GM21786 (cell line): ENCODE measurements at regions not wholly inside any gene's neighbourhood (a gene's known extent, or its start where the extent isn't known, plus 50 kb on each side); places are given as distances from the start of the nearest gene placed in this dataset.
A peak's percentile ranks its signal among the peaks of the same experiment; 100 is the strongest.
"Not testable (repeated sequence)": the region's sequence is repeated elsewhere in the genome, so short reads cannot be mapped to it uniquely, and the experiment has no call there.

Experiments used
- ATAC-seq: cut with Tn5 transposase; IDR thresholded peaks from one replicate; pipeline ENCODE4 v1.9.1; 2021; ENCODE audit not compliant: unreplicated experiment

DNA sequence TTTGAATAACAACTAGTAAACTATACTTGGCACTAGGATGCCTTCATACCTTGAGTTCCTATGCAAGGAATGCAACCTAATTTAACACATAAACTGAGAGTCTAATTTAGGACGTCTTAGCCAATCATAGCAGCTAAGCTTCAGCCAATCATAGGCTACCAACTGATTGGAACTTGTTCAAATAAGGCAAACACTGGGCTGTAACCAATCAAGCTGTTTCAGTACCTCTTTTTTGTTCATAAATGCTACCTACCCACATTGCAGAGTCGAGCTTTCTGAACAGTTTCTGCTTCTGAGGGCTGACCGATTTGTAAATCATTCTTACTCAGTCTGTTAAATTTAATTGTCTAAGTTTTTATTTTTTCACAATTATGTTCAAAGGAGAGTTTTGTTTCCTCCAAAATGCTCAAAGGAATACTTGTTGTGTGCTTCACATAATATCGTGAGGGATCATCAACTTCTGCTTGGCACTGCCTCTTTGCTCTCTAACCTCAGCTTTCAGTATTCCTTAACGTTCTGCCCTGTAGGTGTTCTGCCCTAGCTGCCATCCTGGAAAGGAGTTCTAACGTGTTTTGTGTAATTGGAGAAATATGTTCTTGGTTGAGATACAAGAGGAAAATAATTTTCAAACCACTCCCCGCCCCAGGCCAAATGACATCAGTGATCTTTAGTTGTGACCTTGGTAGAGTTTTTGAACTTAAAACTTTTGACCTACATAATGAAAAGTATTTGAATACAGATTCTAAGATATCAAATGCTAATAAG lies 380.4 kb upstream of the MIS18BP1 start:
- no peak for ATAC-seq

DNA sequence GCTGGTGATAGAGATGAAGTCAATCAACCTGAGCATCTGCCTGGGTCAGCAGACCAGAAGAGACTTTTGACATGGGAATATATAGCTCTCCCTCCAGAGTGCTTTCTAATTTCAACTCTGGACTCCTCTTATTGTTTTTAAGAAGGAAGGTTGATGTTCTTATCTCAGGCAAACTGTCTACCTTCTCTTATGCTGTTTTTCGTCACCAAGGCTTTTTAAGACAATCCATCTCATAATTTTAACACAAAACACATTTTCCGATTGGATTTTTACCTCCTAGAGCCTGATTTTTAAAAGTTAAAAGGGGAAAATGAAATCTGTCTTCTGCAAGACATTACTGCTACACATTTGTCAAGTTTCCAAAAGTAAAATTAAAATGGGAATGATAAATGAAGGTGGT lies 368.7 kb upstream of the MIS18BP1 start:
- no peak for ATAC-seq

DNA sequence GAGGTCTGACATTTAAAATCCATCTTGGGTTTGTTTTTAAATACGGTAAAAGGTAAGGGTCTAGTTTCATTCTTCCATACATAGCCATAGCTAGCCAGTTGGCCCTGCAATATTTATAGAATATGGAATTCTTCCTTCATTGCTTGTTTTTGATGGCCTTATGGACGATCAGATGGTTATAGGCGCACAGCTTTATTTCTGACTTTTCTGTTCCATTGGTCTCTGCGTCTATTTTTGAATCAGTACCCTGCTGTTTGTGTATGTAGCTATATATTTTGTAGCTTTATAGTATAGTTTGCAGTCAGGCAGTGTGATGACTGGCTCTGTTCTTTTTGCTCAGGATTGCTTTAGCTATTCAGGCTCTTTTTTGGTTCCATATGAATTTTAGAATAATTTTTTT lies 366.8 kb upstream of the MIS18BP1 start:
- no peak for ATAC-seq

DNA sequence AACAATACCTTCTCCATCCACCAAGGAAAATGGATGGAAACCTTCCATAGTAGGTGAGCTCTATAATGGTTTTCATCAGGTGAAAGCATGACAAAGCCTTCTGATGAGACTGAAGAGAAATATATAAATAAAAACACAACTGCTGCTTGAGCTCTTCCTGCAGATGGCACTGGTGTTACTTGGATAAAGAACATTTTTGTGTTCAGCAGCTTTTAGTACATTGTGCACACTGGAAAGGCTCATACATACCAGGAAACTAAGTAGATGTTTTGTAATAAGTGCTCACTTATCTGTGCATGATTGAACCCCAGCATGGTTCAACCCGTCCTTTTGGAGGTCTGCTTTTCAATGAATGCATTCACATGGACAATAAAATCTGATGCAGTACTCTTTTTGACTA lies 357.3 kb upstream of the MIS18BP1 start:
- ATAC-seq, result no peak

DNA sequence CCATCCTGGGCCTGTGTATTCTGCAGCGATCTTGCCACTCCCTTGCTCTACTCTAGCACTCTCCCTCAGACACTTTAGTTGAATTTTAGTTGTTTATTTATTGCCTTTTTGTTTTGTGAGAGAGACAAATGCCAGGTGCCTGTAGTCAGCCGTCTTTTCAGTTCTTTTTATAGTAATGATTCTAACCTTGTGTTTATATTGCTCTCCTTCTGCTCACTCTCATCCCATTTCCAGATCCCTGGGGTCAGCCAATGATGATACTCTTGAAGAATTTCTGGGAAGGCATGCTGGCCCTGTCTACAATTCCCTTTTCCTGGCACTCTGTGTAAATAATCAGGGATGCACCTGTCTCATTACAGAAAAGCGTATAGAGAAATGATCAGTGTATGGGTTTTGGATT lies 334.1 kb upstream of the MIS18BP1 start:
- ATAC-seq, result no peak

DNA sequence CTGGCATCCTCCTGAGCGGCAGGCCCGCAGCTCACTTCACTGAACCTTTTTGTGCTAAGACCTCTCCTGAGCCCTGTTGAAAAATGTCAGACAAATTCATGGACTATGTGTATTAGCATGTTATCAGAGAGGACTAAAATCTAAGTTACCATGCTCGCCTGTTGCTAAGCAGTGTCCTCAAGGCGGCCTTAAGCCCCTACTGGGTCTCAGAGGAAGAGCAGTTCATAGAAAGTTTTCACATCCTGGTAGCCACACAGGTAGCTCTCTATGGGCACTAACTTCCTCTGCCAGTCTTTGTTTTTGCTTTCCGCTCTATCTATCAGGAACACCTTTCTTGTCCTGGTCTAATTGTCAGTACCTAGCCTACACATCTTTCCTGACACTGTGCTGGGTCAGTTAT lies 306.6 kb upstream of the MIS18BP1 start:
- ATAC-seq, result no peak

DNA sequence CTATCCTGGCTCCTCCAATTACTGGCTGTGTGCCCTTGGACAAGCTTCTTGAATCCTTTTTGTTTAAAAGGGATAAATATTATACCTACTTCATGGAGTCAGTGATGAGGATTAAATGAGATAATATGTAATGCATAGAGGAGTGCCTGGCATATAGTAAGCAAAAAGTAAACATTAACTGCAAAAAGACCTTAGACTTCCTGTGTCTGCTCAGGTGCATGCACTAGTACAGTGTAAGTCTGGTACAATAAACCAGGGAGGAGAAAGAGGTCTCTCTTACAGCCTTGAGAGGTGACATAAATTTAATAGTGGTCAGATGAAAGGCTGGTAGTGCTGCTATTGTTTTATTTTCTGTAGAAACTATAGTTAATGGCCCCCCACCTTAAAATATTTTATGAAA lies 305.2 kb upstream of the MIS18BP1 start:
- no peak for ATAC-seq

DNA sequence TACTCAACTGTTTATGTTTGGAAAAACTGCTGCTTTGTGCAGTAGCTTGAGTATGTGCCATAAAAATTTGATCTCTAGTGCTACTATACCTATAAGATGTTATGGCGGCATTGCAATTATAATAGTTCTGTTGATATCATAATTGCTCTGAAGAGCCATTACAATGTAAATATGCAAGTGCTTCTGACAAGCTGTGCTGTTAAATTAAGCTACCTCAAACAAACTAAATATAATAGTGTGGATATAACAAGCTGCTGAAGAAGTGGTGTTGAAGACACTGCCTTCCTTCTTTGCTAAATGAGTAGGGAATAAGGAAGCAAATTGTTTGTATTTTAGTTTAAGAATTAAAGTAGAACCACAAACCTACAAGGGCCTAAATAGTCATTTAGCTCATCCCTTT lies 301.0 kb upstream of the MIS18BP1 start:
- ATAC-seq, result no peak

DNA sequence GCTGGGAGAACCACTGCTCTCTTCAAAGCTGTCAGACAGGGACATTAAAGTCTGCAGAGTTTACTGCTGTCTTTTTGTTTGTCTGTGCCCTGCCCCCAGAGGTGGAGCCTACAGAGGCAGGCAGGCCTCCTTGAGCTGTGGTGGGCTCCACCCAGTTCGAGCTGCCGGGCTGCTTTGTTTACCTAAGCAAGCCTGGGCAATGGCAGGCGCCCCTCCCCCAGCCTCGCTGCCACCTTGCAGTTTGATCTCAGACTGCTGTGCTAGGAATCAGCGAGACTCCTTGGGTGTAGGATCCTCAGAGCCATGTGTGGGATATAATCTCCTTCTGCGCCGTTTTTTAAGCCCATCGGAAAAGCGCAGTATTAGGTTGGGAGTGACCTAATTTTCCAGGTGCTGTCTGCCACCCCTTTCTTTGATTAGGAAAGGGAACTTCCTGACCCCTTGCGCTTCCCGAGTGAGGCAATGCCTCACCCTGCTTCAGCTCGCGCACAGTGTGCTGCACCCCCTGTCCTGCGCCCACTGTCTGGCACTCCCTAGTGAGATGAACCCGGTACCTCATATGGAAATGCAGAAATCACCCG lies 298.3 kb upstream of the MIS18BP1 start:
- ATAC-seq, result not testable (repeated sequence)

DNA sequence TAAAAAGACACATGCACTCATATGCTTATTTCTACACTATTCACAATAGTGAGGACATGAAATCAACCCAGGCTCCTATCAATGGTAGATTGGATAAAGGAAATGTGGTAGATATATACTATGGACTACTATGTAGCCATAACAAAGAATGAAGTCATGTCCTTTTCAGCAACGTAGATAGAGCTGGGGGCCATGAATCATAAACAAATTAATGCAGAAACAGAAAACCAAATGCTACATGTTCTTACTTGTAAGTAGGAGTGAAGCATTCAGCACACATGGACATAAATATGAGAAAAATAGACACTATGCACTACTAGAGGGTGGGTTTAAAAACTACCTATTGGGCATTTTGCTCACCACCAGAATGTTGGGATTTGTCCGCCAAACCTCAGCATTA lies 278.0 kb upstream of the MIS18BP1 start:
- no peak for ATAC-seq

DNA sequence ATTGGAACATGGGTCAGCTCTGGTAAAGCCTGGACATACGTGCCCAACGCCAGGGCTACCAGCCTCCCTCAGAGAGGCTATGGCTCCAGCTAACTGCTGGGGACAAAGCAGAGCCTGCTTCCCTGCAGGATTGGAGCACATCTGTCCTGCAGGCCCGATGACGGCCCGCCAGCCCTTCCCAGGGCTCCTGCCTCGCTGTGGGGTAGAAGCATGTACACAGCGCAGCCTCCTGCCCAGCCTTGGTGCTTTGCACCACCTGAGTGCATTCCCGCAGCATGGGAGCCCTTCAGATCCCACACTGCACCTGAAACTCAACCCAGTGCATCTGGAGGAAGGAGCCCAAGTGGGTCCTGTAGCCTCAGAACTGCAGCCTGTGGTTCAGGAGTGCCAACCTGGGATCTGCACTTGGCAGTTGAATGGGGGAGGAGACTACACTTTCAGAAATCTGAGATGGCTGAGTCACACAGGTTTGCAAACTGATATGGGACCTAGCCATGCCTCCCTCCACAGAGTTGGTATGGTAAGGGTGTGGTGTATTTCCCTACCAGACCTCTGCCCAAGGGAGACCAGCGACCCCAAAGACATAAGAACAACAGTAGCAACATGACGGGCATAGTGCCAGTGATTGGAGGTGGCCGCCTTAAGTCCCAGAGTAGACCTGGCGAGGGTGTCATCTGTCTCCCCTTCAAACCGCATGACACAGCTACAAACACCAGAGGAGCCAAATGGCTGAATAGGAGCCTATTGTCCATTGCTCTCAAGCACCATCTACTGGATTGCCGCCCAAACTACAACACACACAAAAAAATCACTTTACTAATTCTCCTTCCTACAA lies 273.9 kb upstream of the MIS18BP1 start:
- peak; percentile 83 for ATAC-seq

DNA sequence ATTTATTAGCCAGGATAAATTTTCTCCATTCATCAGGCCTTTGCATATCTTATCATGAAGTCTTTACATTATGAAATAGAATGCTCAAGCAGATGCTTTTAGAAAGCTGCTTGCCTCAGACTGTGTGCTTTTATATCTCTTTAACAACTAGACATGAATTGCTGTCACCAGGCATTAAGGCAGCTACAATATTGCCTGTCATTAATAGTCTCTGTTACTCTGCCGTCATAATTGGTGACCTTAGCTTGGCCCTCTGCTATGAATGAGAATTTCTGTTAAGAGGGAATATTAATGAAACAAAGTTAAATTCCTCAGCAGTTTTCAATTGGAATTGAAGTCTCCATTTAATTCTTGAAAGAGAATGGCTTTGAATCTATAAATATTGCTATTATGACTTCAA lies 266.8 kb upstream of the MIS18BP1 start:
- no peak for ATAC-seq

DNA sequence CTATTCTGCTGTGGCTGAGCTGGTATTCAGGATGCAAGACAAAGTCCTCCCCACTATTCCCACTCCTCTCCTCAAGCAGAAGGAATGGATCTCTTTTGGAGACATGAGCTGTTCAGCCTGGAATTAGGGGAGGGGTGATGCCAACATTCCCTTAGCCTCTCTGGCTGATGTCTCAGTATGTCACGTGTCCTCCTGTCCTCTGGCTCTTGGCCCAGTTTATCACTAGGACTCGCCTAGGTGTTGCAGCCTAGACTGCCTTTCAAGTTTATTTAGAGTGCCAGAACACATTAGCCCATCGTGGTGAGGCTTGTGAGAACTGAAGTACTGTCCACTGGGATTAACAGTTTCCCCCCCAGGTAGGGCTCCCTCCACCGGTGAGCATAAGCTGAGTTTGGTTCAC lies 239.9 kb upstream of the MIS18BP1 start:
- no peak for ATAC-seq

DNA sequence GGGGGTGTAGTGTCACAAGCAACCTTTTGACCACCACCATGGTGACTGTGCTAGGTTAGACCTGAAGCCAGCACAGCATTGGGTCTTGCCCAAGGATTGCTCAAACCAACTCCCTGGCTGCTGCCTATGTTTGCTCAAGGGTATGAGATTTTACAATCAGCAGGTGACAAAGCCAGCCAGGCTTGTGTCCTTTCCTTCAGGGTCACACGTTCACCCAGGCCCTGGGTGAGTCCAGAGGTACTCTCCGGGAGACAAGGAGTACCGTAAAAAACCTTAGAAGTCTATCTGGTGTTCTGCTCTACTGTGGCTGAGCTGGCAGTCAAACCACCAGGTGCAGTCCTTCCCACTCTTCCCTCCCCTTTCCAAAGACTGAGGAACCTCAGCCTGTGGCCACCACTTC lies 238.9 kb upstream of the MIS18BP1 start:
- no peak for ATAC-seq

DNA sequence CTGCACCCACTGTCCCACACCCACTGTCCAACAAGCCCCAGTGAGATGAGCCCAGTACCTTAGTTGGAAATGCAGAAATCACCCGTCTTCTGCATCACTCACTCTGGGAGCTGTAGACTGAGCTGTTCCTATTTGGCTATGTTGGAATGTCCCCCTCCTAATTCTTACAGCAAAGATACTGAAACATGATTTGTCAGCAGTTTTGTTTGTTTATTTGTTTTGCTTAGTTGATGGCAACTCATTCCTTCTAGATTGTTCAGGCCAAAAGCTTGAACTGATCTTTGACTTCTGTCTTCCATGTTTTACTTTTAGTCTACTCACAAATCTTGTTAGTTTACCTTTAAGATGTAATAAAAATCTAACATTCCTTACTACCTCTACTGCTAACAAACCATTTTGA lies 233.6 kb upstream of the MIS18BP1 start:
- no peak for ATAC-seq

DNA sequence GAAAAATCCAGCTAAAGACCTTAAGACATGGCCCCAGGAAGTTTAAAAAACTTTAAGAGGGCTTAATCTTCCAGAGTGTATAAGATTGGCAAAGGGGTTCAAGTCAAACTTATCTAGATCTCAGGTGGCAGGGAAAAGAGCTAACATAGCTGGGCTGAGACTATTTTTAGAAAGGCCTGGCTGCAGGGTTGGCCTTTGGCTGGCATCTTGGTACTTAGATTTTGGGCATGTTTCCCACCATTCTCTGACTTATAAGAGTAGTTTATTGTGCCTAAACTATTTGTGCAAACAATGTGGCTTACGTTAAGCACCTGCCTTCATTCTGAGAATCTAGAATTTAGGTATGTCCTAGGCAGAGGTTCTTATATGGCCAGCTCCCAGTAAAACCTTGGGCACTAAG lies 214.0 kb upstream of the MIS18BP1 start:
- ATAC-seq, result no peak

DNA sequence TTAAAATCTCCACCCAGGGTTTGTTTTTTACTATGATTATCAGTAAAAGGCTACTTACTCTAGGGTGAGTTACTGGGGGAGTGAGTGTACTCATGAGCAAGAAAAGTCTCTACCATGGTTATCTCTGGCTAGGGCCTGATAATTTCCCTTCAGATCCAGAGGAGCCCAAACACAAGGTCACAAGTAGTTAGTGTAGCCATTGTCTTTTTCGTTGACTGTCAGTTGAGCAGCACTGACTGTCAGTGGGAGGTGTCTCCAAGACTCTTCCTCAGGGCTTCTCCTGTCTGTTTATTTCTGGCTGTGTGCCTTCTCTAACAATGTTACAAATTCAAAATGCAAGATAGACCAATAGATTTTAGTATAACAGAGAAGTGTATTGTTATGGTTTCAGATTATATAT lies 181.2 kb upstream of the MIS18BP1 start:
- ATAC-seq, result no peak

DNA sequence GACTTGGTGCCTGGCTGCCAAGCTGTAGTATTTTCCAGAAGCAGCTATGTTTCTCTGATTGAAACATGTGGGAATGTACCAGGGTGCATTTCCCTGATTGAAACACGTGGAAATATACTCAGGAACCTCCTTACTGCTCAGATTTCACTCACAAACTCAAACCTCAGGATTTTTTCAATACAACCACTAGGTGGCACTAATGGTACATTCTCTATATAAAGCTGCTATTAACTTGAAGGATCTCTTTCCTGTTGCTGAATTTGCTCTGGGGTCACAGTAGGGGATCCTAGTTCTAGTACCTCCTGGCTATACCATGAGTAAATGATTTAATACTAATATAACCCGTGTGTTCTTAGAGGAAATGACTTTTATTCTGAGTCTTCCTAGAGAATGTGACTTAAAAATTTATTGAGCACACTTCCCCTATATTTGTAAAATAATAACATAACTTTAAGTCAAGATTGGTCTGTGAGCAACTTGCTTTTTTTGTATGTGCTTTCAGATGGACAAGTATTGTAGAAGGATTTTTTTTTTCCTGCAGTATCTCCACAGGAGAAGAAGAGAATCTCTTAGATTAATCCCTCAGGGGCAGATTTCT lies 173.8 kb upstream of the MIS18BP1 start:
- peak; percentile 86 for ATAC-seq

DNA sequence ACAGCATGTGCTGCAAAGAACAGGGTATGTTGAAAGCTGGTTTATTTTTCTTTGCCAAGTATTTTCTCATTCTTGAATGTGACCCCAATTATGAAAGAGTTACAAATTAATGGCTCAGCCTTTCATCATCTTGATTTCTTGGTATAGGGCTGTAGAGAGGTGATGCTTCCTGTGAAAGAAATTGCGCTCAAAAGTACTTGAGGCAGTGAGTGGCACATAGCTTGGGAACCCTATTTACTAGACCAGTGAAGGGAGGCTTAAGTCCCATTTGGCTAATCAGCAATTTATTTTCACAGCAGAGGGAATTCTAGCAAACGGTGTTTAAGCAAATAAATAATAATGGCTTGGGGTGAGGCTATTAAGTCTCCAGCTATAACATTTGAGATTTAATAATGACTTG lies 153.9 kb upstream of the MIS18BP1 start:
- no peak for ATAC-seq

DNA sequence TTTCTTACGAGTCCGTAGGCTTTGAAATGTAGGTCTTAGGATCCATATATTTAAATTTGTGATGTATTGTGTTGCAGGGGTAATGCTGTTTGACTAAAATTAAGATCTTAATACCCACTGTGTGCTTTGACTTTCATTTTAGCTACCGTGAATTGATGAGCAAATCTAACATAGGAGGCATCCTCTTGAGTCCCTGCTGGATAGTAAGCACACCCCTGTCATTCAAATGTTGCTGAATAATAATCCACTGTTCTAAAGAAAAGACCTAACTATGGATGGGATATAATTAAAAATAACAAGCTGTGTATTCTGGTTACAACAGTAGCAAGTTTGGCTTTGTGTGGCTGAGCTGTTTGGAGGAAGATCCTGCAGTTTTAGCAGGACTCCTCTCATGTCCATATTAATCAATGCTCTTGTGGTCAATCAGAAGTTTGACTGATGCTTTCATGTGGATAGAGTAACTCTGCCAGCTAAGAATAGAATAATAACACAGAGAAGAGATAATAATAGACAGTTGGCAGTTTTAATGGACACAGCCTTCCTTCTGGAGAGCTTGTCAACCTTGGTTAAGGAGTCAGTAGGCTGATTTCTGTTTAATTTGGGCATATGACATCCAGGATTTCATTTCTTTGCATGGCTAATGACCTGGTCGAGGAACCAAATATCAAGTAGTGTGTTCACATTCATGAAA lies 148.1 kb upstream of the MIS18BP1 start:
- no peak for ATAC-seq

DNA sequence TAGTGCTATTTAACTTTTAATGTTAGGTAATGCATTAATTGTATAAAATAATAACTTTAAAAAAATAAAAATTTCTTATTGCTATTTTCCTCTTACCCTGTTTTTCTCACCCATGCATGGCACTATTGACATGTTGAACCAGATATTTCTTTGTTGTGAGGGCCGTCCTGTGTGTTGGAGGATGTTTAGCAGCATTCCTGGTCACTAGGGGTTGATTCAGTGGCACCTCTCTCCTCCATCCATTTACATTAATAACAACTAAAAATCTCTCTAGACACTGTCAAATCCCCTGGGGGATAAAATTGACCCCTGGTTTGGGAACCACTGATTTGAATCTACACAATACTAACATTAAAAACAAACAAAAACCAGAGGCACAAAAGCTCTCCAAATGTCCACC lies 147.5 kb upstream of the MIS18BP1 start:
- no peak for ATAC-seq
